Liver (tissue), 8 donors: ENCODE measurements at regions not wholly inside any gene's neighbourhood (a gene's known extent, or its start where the extent isn't known, plus 50 kb on each side); places are given as distances from the start of the nearest gene placed in this dataset.
"Not testable (repeated sequence)": the region's sequence is repeated elsewhere in the genome, so short reads cannot be mapped to it uniquely, and the experiment has no call there.

Experiments used
- DNase-seq: peaks from one replicate; pipeline ENCODE4 v3.0.0-alpha.2; 2017; ENCODE audit warnings: low spot score
- H3K27ac ChIP-seq, 2 donors: one replicate each; pipeline ENCODE4 v1.7.0; 2013; ENCODE audit warnings: inconsistent platforms in 2 of 2, low read length in 2 of 2, control low read depth in 1 of 2, low read depth in 1 of 2, mild to moderate bottlenecking in 1 of 2
- H3K27me3 ChIP-seq, 4 donors: one replicate each; pipeline versions ENCODE4 v1.6.1 to v1.7.0; 2013; ENCODE audit warnings: low read length in 3 of 4, inconsistent platforms in 1 of 4, mild to moderate bottlenecking in 1 of 4, moderate library complexity in 1 of 4; ENCODE audit not compliant: control insufficient read depth in 4 of 4, insufficient read depth in 4 of 4
- H3K36me3 ChIP-seq, 4 donors: one replicate each; pipeline versions ENCODE4 v1.6.1 to v1.7.0; 2013; ENCODE audit warnings: low read length in 3 of 4, mild to moderate bottlenecking in 3 of 4, low read depth in 1 of 4, moderate library complexity in 1 of 4; ENCODE audit not compliant: control insufficient read depth in 4 of 4, insufficient read depth in 3 of 4
- H3K4me1 ChIP-seq, 4 donors: one replicate each; pipeline versions ENCODE4 v1.6.1 to v1.7.0; 2013; ENCODE audit warnings: low read length in 3 of 4, mild to moderate bottlenecking in 3 of 4, moderate library complexity in 1 of 4; ENCODE audit not compliant: control insufficient read depth in 4 of 4, insufficient read depth in 4 of 4
- H3K4me3 ChIP-seq, 3 donors: one replicate each; pipeline versions ENCODE4 v1.6.1 to v1.7.0; 2013; ENCODE audit warnings: low read length in 3 of 3, control low read depth in 1 of 3, low read depth in 1 of 3, mild to moderate bottlenecking in 1 of 3
- H3K9ac ChIP-seq, 2 donors: one replicate each; pipeline ENCODE4 v1.7.0; 2013; ENCODE audit warnings: low read length in 2 of 2, mild to moderate bottlenecking in 2 of 2, moderate library complexity in 2 of 2, control low read depth in 1 of 2, low read depth in 1 of 2
- H3K9me3 ChIP-seq, 4 donors: one replicate each; pipeline versions ENCODE4 v1.6.1 to v1.7.0; 2013; ENCODE audit warnings: low read length in 3 of 4; ENCODE audit not compliant: control insufficient read depth in 4 of 4
- EGR1 ChIP-seq, 2 donors: IDR thresholded peaks; 2 replicates each; pipeline ENCODE4 v1.6.1; 2016 to 2018; ENCODE audit warnings: antibody characterized with exemption in 2 of 2, low read depth in 2 of 2
- FOXA1 ChIP-seq: IDR thresholded peaks from 2 replicates; pipeline ENCODE4 v1.6.1; 2016; ENCODE audit warnings: antibody characterized with exemption
- GABPA ChIP-seq, 2 donors: IDR thresholded peaks in 1 of 2; conservative IDR thresholded peaks in 1 of 2; 2 replicates each; pipeline ENCODE4 v1.6.1; 2016; ENCODE audit warnings: antibody characterized with exemption in 2 of 2, mild to moderate bottlenecking in 1 of 2, moderate library complexity in 1 of 2
- HNF4G ChIP-seq: IDR thresholded peaks from 2 replicates; pipeline ENCODE4 v1.6.1; 2016; ENCODE audit warnings: antibody characterized with exemption
- JUND ChIP-seq, 2 donors: IDR thresholded peaks; 2 replicates each; pipeline ENCODE4 v1.6.1; 2016; ENCODE audit warnings: antibody characterized with exemption in 2 of 2
- NR2F2 ChIP-seq: IDR thresholded peaks from 2 replicates; pipeline ENCODE4 v1.6.1; 2016; ENCODE audit warnings: antibody characterized with exemption
- RAD21 ChIP-seq, 2 donors: IDR thresholded peaks; 2 replicates each; pipeline ENCODE4 v1.6.1; 2016; ENCODE audit warnings: antibody characterized with exemption in 2 of 2, mild to moderate bottlenecking in 2 of 2
- RXRA ChIP-seq, 2 donors: IDR thresholded peaks; 2 replicates each; pipeline ENCODE4 v1.6.1; 2017 to 2018; ENCODE audit warnings: antibody characterized with exemption in 2 of 2, mild to moderate bottlenecking in 1 of 2
- SP1 ChIP-seq: IDR thresholded peaks from 2 replicates; pipeline ENCODE4 v1.6.1; 2018; ENCODE audit warnings: antibody characterized with exemption, mild to moderate bottlenecking
- TAF1 ChIP-seq: conservative IDR thresholded peaks from 2 replicates; pipeline ENCODE4 v1.6.1; 2016; ENCODE audit warnings: antibody characterized with exemption, mild to moderate bottlenecking
- YY1 ChIP-seq: IDR thresholded peaks from 2 replicates; pipeline ENCODE4 v1.6.1; 2016; ENCODE audit warnings: antibody characterized with exemption, mild to moderate bottlenecking
- WGBS: extraction: QIAGEN DNeasy Blood & Tissue Kit; methylation state at CpG from one replicate; pipeline ENCODE4 v1.1.7; 2013; 5-methylcytosine and 5-hydroxymethylcytosine counted together
- TF ChIP-seq, protein P1 (sequence below): IDR thresholded peaks from 2 replicates; pipeline ENCODE4 v1.6.1; 2016; ENCODE audit warnings: antibody characterized with exemption
- TF ChIP-seq, protein P2 (sequence below): fragments of 150-350 bp; IDR thresholded peaks from 2 replicates; pipeline ENCODE4 v1.5.1; 2017; ENCODE audit warnings: improper control_type of control experiment, low read depth, low read length; ENCODE audit not compliant: missing input control
- TF ChIP-seq, protein P3 (sequence below): IDR thresholded peaks from 2 replicates; pipeline ENCODE4 v1.6.1; 2016; ENCODE audit warnings: antibody characterized with exemption
- TF ChIP-seq, protein P4 (sequence below): IDR thresholded peaks from 2 replicates; pipeline ENCODE4 v1.6.1; 2016; ENCODE audit warnings: antibody characterized with exemption, mild to moderate bottlenecking
- TF ChIP-seq, protein P5 (sequence below): IDR thresholded peaks from 2 replicates; pipeline ENCODE4 v1.6.1; 2016; ENCODE audit warnings: antibody characterized with exemption
- donor health status: healthy.
- donor health status: healthy.
- donor health status: healthy.
- donor health status: healthy.
- donor health status: healthy.

DNA sequence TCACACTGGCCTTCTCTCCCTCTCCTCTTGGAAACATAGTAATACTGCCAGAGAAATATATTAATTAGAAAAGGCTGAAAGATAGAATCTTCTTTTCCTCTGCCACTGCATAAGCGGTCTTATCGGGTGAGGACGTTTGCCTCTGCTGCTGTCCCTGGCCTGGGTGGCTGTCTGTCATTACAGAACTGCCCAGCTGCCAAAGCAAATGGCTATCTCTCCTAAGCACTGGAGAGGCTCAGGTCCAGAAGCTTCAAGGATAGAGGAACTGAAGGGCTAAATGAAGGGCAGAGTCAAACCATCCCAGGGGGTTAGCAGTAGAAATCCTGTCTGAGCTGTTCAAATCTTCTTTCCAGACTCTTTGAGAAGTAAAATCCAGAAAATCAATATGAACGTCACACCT lies 198.6 kb upstream of the CAND1 start:
- DNase-seq, result no peak
- WGBS, result 74% methylated on average over 4 of the region's 4 CpGs
- Histone ChIP-seq H3K36me3 (no peaks in the 10 kb centered on the region), H3K27me3 (peaks cover 0 to 21% (median 3%) of the 10 kb centered on the region in 4 donors), H3K4me1 (peaks cover 2 to 13% (median 7%) of the 10 kb centered on the region in 4 donors), H3K4me3 (no peak overlapping the region), H3K27ac (no peak overlapping the region), H3K9ac (no peak overlapping the region), H3K9me3 (no peaks in the 10 kb centered on the region)
- TF ChIP-seq HNF4G (no peak), TAF1 (no peak), JUND (IDR thresholded peaks at IDR 0.05) (no peak), RAD21 (IDR thresholded peaks at IDR 0.05) (no peak), FOXA1 (no peak), NR2F2 (no peak), RXRA (IDR thresholded peaks at IDR 0.05) (no peak)

DNA sequence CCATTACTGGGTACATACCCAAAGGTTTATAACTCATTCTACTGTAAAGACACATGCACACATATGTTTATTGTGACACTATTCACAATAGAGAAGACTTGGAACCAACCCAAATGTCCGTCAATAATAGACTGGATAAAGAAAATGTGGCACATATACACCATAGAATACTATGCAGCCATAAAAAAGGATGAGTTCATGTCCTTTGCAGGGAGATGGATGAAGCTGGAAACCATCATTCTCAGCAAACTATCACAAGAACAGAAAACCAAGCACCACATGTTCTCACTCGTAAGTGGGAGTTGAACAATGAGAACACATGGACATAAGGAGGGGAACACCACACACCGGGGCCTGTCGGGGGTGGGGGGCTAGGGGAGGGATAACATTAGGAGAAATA lies 196.9 kb upstream of the CAND1 start:
- Histone ChIP-seq H3K4me1 (peaks cover 2 to 13% (median 7%) of the 10 kb centered on the region in 4 donors), H3K27me3 (peaks cover 0 to 20% (median 3%) of the 10 kb centered on the region in 4 donors)
- H3K9me3 ChIP-seq, H3K9ac ChIP-seq, H3K36me3 ChIP-seq, H3K4me3 ChIP-seq, DNase-seq, H3K27ac ChIP-seq: not testable (repeated sequence)
- 87% methylated on average over 4 of the region's 4 CpGs for WGBS

DNA sequence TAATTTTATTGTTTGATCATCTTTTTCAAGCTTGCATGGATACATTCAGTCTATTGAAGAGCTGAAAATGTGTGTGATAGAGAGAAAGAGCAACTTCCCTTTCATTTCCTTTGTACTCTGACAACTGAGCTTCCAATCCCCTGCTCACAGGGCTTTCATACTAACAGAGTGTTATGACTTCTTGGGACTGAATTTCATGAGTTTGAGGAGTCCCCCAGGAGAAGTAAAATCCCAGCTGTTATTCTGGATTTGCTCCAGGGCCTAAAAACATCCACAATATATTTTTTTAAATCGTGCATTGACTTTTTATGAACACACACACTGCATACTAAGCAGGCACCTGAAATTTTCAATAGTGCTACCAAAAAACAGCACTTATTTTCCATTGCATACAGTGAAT lies 195.8 kb upstream of the CAND1 start:
- H3K9me3 ChIP-seq, result no peaks in the 10 kb centered on the region
- peaks cover 2 to 8% (median 5%) of the 10 kb centered on the region in 4 donors for H3K4me1 ChIP-seq
- H3K36me3 ChIP-seq, result no peaks in the 10 kb centered on the region
- no peak for TF ChIP-seq SP1
- TF ChIP-seq JUND (IDR thresholded peaks at IDR 0.05), result no peak
- TF ChIP-seq, protein P1, sequence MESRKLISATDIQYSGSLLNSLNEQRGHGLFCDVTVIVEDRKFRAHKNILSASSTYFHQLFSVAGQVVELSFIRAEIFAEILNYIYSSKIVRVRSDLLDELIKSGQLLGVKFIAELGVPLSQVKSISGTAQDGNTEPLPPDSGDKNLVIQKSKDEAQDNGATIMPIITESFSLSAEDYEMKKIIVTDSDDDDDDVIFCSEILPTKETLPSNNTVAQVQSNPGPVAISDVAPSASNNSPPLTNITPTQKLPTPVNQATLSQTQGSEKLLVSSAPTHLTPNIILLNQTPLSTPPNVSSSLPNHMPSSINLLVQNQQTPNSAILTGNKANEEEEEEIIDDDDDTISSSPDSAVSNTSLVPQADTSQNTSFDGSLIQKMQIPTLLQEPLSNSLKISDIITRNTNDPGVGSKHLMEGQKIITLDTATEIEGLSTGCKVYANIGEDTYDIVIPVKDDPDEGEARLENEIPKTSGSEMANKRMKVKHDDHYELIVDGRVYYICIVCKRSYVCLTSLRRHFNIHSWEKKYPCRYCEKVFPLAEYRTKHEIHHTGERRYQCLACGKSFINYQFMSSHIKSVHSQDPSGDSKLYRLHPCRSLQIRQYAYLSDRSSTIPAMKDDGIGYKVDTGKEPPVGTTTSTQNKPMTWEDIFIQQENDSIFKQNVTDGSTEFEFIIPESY, result no peak
- no peak for TF ChIP-seq RXRA (IDR thresholded peaks at IDR 0.05)
- TF ChIP-seq, protein P2, sequence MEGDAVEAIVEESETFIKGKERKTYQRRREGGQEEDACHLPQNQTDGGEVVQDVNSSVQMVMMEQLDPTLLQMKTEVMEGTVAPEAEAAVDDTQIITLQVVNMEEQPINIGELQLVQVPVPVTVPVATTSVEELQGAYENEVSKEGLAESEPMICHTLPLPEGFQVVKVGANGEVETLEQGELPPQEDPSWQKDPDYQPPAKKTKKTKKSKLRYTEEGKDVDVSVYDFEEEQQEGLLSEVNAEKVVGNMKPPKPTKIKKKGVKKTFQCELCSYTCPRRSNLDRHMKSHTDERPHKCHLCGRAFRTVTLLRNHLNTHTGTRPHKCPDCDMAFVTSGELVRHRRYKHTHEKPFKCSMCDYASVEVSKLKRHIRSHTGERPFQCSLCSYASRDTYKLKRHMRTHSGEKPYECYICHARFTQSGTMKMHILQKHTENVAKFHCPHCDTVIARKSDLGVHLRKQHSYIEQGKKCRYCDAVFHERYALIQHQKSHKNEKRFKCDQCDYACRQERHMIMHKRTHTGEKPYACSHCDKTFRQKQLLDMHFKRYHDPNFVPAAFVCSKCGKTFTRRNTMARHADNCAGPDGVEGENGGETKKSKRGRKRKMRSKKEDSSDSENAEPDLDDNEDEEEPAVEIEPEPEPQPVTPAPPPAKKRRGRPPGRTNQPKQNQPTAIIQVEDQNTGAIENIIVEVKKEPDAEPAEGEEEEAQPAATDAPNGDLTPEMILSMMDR, result no peak
- TF ChIP-seq GABPA (IDR thresholded peaks at IDR 0.05 in 1 of 2, conservative IDR thresholded peaks at IDR 0.05 in 1 of 2), result no peak
- no peak for TF ChIP-seq RAD21 (IDR thresholded peaks at IDR 0.05)
- no peak for TF ChIP-seq NR2F2
- TF ChIP-seq, protein P3, sequence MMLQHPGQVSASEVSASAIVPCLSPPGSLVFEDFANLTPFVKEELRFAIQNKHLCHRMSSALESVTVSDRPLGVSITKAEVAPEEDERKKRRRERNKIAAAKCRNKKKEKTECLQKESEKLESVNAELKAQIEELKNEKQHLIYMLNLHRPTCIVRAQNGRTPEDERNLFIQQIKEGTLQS, result no peak
- TF ChIP-seq, protein P4, sequence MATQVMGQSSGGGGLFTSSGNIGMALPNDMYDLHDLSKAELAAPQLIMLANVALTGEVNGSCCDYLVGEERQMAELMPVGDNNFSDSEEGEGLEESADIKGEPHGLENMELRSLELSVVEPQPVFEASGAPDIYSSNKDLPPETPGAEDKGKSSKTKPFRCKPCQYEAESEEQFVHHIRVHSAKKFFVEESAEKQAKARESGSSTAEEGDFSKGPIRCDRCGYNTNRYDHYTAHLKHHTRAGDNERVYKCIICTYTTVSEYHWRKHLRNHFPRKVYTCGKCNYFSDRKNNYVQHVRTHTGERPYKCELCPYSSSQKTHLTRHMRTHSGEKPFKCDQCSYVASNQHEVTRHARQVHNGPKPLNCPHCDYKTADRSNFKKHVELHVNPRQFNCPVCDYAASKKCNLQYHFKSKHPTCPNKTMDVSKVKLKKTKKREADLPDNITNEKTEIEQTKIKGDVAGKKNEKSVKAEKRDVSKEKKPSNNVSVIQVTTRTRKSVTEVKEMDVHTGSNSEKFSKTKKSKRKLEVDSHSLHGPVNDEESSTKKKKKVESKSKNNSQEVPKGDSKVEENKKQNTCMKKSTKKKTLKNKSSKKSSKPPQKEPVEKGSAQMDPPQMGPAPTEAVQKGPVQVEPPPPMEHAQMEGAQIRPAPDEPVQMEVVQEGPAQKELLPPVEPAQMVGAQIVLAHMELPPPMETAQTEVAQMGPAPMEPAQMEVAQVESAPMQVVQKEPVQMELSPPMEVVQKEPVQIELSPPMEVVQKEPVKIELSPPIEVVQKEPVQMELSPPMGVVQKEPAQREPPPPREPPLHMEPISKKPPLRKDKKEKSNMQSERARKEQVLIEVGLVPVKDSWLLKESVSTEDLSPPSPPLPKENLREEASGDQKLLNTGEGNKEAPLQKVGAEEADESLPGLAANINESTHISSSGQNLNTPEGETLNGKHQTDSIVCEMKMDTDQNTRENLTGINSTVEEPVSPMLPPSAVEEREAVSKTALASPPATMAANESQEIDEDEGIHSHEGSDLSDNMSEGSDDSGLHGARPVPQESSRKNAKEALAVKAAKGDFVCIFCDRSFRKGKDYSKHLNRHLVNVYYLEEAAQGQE, result no peak
- TF ChIP-seq TAF1, result no peak
- no peak for TF ChIP-seq YY1
- TF ChIP-seq, protein P5, sequence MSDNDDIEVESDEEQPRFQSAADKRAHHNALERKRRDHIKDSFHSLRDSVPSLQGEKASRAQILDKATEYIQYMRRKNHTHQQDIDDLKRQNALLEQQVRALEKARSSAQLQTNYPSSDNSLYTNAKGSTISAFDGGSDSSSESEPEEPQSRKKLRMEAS, result no peak
- no peak for TF ChIP-seq EGR1 (IDR thresholded peaks at IDR 0.05; ENCODE audit: low read depth in 2 of 2)
- TF ChIP-seq HNF4G, result no peak
- TF ChIP-seq FOXA1, result no peak
- no peak overlapping the region for H3K27ac ChIP-seq
- no peak overlapping the region for H3K9ac ChIP-seq
- no peak for DNase-seq
- WGBS, result 55% methylated on average over 1 of the region's 1 CpG
- H3K4me3 ChIP-seq, result no peak overlapping the region
- H3K27me3 ChIP-seq, result peaks cover 0 to 13% (median 2%) of the 10 kb centered on the region in 4 donors
